ENCODE measurements at regions not wholly inside any gene's neighbourhood (a gene's known extent, or its start where the extent isn't known, plus 50 kb on each side); places are given as distances from the start of the nearest gene placed in this dataset.

DNA sequence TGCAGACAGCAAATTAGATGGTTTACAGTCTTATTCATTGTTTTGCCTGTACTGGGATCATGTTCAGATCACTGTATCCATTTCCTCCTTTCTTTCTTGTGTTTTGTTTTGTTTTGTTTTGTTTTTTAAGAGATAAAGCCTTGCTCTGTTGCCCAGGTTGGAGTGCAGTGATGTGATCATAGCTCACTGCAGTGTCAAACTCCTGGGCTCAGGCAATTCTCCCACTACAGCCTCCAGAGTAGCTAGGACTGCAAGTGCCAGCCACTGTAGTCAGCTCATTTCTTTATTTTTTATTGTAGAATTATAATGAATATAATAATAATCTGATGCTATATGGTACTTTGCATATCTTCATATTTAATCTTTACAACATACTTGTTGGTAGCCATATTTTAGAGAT, 403.7 kb upstream of the B3GALT2 start:
- TF ChIP-seq, protein P1, sequence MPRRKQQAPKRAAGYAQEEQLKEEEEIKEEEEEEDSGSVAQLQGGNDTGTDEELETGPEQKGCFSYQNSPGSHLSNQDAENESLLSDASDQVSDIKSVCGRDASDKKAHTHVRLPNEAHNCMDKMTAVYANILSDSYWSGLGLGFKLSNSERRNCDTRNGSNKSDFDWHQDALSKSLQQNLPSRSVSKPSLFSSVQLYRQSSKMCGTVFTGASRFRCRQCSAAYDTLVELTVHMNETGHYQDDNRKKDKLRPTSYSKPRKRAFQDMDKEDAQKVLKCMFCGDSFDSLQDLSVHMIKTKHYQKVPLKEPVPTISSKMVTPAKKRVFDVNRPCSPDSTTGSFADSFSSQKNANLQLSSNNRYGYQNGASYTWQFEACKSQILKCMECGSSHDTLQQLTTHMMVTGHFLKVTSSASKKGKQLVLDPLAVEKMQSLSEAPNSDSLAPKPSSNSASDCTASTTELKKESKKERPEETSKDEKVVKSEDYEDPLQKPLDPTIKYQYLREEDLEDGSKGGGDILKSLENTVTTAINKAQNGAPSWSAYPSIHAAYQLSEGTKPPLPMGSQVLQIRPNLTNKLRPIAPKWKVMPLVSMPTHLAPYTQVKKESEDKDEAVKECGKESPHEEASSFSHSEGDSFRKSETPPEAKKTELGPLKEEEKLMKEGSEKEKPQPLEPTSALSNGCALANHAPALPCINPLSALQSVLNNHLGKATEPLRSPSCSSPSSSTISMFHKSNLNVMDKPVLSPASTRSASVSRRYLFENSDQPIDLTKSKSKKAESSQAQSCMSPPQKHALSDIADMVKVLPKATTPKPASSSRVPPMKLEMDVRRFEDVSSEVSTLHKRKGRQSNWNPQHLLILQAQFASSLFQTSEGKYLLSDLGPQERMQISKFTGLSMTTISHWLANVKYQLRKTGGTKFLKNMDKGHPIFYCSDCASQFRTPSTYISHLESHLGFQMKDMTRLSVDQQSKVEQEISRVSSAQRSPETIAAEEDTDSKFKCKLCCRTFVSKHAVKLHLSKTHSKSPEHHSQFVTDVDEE (CRISPR knock-in tag; IDR thresholded peaks at IDR 0.05), result no peak
- TF ChIP-seq, protein P2, sequence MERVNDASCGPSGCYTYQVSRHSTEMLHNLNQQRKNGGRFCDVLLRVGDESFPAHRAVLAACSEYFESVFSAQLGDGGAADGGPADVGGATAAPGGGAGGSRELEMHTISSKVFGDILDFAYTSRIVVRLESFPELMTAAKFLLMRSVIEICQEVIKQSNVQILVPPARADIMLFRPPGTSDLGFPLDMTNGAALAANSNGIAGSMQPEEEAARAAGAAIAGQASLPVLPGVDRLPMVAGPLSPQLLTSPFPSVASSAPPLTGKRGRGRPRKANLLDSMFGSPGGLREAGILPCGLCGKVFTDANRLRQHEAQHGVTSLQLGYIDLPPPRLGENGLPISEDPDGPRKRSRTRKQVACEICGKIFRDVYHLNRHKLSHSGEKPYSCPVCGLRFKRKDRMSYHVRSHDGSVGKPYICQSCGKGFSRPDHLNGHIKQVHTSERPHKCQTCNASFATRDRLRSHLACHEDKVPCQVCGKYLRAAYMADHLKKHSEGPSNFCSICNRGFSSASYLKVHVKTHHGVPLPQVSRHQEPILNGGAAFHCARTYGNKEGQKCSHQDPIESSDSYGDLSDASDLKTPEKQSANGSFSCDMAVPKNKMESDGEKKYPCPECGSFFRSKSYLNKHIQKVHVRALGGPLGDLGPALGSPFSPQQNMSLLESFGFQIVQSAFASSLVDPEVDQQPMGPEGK (CRISPR knock-in tag; IDR thresholded peaks at IDR 0.05; ENCODE audit: borderline replicate concordance), result no peak
- TF ChIP-seq GLIS3 (CRISPR knock-in tag; IDR thresholded peaks at IDR 0.05) (no peak), ISL1 (CRISPR knock-in tag; IDR thresholded peaks at IDR 0.05) (no peak), ZFP30 (CRISPR knock-in tag; IDR thresholded peaks at IDR 0.05) (no peak), ZNF8 (CRISPR knock-in tag; IDR thresholded peaks at IDR 0.05) (no peak), ARNTL (CRISPR knock-in tag; IDR thresholded peaks at IDR 0.05; ENCODE audit: borderline replicate concordance, low read depth) (no peak)
- TF ChIP-seq, protein P3, sequence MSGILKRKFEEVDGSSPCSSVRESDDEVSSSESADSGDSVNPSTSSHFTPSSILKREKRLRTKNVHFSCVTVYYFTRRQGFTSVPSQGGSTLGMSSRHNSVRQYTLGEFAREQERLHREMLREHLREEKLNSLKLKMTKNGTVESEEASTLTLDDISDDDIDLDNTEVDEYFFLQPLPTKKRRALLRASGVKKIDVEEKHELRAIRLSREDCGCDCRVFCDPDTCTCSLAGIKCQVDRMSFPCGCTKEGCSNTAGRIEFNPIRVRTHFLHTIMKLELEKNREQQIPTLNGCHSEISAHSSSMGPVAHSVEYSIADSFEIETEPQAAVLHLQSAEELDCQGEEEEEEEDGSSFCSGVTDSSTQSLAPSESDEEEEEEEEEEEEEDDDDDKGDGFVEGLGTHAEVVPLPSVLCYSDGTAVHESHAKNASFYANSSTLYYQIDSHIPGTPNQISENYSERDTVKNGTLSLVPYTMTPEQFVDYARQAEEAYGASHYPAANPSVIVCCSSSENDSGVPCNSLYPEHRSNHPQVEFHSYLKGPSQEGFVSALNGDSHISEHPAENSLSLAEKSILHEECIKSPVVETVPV (CRISPR knock-in tag; IDR thresholded peaks at IDR 0.05), result no peak
- TF ChIP-seq, protein P4, sequence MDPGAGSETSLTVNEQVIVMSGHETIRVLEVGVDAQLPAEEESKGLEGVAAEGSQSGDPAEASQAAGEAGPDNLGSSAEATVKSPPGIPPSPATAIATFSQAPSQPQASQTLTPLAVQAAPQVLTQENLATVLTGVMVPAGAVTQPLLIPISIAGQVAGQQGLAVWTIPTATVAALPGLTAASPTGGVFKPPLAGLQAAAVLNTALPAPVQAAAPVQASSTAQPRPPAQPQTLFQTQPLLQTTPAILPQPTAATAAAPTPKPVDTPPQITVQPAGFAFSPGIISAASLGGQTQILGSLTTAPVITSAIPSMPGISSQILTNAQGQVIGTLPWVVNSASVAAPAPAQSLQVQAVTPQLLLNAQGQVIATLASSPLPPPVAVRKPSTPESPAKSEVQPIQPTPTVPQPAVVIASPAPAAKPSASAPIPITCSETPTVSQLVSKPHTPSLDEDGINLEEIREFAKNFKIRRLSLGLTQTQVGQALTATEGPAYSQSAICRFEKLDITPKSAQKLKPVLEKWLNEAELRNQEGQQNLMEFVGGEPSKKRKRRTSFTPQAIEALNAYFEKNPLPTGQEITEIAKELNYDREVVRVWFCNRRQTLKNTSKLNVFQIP (CRISPR knock-in tag; IDR thresholded peaks at IDR 0.05; ENCODE audit: borderline replicate concordance, low read depth), result no peak
